B cell (primary cell): ENCODE measurements at regions not wholly inside any gene's neighbourhood (a gene's known extent, or its start where the extent isn't known, plus 50 kb on each side); places are given as distances from the start of the nearest gene placed in this dataset.

Experiments
- CTCF ChIP-seq: fragments of 200-600 bp; IDR thresholded peaks from one replicate; pipeline ENCODE4 v1.8.0; 2022; ENCODE audit warnings: antibody characterized with exemption, mild to moderate bottlenecking
- EZH2 ChIP-seq: IDR thresholded peaks from 2 replicates; pipeline ENCODE4 v1.6.1; 2012; ENCODE audit warnings: borderline replicate concordance, low read depth, mild to moderate bottlenecking, moderate library complexity, low read length; ENCODE audit not compliant: insufficient read depth, poor library complexity, severe bottlenecking

GRCh38 chr2:234368861-234369261 lies 128.0 kb downstream of the ARL4C start:
- TF ChIP-seq CTCF: no peak
- TF ChIP-seq EZH2: no peak
